HEK293 (cell line): ENCODE measurements at regions not wholly inside any gene's neighbourhood (a gene's known extent, or its start where the extent isn't known, plus 50 kb on each side); places are given as distances from the start of the nearest gene placed in this dataset.

Experiments used
- KLF16 ChIP-seq: fragments of 450-650 bp; formaldehyde crosslinking; IDR thresholded peaks from 2 replicates; pipeline ENCODE4 v1.5.1; 2017; ENCODE audit warnings: missing biosample characterization, missing genetic modification characterization
- MYNN ChIP-seq: fragments of 450-650 bp; formaldehyde crosslinking; IDR thresholded peaks from 2 replicates; pipeline ENCODE4 v1.5.1; 2016; ENCODE audit warnings: missing biosample characterization, missing genetic modification characterization, borderline replicate concordance
- SETDB1 ChIP-seq: IDR thresholded peaks from one replicate; pipeline ENCODE4 v1.6.1; 2017; ENCODE audit warnings: mild to moderate bottlenecking, low read length, moderate library complexity, mixed read lengths; ENCODE audit not compliant: insufficient read length
- ZNF239 ChIP-seq: fragments of 450-650 bp; formaldehyde crosslinking; IDR thresholded peaks from 2 replicates; pipeline ENCODE4 v1.5.1; 2016; ENCODE audit warnings: missing biosample characterization, missing genetic modification characterization
- ZNF311 ChIP-seq: fragments of 450-650 bp; formaldehyde crosslinking; IDR thresholded peaks from 2 replicates; pipeline ENCODE4 v1.5.1; 2017; ENCODE audit warnings: missing biosample characterization, missing genetic modification characterization, borderline replicate concordance
- TF ChIP-seq, protein P1 (sequence below): fragments of 450-650 bp; formaldehyde crosslinking; IDR thresholded peaks from 2 replicates; pipeline ENCODE4 v1.5.1; 2016; ENCODE audit warnings: missing biosample characterization, missing genetic modification characterization
- TF ChIP-seq, protein P2 (sequence below): fragments of 450-650 bp; formaldehyde crosslinking; IDR thresholded peaks from 2 replicates; pipeline ENCODE4 v1.5.1; 2016; ENCODE audit warnings: missing biosample characterization, missing genetic modification characterization

DNA sequence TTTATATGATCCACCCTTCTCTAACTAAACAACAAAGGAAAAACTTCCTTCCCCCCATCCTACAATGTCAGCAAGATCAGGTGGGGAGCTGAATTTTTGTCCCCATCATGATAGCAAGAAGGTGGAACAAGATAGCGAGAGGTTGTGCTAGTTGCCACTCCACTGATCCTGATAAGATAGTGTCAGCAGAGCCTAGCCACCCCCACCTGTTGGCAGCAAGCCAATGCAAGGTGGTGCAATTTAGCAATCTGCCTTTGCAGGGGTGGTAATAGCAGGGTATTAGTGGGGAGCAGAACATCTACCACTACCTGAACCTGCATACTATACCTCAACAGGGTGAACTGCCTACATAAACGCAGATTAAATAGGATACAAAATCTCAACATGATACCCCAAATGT is 80.2 kb upstream of the MAMLD1 start:
- TF ChIP-seq, protein P1, sequence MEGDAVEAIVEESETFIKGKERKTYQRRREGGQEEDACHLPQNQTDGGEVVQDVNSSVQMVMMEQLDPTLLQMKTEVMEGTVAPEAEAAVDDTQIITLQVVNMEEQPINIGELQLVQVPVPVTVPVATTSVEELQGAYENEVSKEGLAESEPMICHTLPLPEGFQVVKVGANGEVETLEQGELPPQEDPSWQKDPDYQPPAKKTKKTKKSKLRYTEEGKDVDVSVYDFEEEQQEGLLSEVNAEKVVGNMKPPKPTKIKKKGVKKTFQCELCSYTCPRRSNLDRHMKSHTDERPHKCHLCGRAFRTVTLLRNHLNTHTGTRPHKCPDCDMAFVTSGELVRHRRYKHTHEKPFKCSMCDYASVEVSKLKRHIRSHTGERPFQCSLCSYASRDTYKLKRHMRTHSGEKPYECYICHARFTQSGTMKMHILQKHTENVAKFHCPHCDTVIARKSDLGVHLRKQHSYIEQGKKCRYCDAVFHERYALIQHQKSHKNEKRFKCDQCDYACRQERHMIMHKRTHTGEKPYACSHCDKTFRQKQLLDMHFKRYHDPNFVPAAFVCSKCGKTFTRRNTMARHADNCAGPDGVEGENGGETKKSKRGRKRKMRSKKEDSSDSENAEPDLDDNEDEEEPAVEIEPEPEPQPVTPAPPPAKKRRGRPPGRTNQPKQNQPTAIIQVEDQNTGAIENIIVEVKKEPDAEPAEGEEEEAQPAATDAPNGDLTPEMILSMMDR: no peak
- TF ChIP-seq KLF16: no peak
- TF ChIP-seq, protein P2, sequence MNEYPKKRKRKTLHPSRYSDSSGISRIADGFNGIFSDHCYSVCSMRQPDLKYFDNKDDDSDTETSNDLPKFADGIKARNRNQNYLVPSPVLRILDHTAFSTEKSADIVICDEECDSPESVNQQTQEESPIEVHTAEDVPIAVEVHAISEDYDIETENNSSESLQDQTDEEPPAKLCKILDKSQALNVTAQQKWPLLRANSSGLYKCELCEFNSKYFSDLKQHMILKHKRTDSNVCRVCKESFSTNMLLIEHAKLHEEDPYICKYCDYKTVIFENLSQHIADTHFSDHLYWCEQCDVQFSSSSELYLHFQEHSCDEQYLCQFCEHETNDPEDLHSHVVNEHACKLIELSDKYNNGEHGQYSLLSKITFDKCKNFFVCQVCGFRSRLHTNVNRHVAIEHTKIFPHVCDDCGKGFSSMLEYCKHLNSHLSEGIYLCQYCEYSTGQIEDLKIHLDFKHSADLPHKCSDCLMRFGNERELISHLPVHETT: no peak
- no peak for TF ChIP-seq ZNF239 (tag by site-specific recombination)
- no peak for TF ChIP-seq MYNN
- no peak for TF ChIP-seq SETDB1
- no peak for TF ChIP-seq ZNF311 (tag by site-specific recombination)
